ENCODE measurements at regions not wholly inside any gene's neighbourhood (a gene's known extent, or its start where the extent isn't known, plus 50 kb on each side); places are given as distances from the start of the nearest gene placed in this dataset.

DNA sequence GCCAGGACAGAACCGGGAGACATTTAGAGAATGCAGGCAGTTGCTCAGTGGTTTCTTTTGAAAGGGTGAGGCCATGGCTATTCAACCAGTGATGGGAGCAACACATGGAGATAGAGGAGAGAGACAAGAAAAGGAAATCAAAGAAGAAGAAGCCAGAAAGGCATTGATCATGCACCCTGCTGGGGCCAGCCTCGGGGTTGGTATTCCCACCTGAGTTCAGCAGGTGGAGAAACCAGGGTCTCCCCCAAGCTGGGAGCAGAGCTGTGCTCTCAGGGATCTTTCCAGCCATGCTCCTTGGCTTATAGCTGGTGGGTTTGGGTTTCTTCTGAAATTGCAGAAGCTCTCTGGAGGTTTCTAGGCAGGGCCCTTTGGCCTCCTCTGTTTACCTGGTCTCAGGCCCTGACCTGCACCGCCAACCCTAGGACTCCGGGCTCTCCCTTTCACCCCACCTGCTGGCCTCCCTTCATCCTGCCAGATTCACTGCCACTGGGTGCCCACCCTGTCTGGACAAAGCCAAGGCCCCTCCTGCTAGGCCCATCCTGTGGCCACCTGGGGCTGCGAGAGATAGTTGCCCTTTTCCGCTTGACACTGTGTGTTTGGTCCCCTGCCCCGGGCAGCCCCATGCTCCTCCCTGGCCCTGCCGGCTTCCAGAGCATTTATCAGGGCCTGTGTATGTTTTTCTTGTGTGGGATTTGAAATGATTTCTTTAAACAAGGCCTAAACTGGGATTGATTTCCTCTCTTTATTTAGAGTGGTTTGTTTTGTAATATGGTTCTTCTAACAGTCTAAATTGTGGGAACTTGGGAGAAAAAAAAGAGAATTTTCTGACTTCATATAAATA is 126.7 kb downstream of the DDX1 start:
- TF ChIP-seq, protein P1, sequence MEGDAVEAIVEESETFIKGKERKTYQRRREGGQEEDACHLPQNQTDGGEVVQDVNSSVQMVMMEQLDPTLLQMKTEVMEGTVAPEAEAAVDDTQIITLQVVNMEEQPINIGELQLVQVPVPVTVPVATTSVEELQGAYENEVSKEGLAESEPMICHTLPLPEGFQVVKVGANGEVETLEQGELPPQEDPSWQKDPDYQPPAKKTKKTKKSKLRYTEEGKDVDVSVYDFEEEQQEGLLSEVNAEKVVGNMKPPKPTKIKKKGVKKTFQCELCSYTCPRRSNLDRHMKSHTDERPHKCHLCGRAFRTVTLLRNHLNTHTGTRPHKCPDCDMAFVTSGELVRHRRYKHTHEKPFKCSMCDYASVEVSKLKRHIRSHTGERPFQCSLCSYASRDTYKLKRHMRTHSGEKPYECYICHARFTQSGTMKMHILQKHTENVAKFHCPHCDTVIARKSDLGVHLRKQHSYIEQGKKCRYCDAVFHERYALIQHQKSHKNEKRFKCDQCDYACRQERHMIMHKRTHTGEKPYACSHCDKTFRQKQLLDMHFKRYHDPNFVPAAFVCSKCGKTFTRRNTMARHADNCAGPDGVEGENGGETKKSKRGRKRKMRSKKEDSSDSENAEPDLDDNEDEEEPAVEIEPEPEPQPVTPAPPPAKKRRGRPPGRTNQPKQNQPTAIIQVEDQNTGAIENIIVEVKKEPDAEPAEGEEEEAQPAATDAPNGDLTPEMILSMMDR (IDR thresholded peaks at IDR 0.05): no peak

- TF ChIP-seq, protein P1 (IDR thresholded peaks at IDR 0.05): no peak
Observed at GRCh38 chr2:15718944-15719323, 127.3 kb downstream of the DDX1 start.

GRCh38 chr2:15719566-15720313 is 128.1 kb downstream of the DDX1 start:
- TF ChIP-seq, protein P1 (IDR thresholded peaks at IDR 0.05): no peak

- TF ChIP-seq, protein P1 (IDR thresholded peaks at IDR 0.05): no peak
Observed at GRCh38 chr2:15720561-15721307, 129.1 kb downstream of the DDX1 start.

DNA sequence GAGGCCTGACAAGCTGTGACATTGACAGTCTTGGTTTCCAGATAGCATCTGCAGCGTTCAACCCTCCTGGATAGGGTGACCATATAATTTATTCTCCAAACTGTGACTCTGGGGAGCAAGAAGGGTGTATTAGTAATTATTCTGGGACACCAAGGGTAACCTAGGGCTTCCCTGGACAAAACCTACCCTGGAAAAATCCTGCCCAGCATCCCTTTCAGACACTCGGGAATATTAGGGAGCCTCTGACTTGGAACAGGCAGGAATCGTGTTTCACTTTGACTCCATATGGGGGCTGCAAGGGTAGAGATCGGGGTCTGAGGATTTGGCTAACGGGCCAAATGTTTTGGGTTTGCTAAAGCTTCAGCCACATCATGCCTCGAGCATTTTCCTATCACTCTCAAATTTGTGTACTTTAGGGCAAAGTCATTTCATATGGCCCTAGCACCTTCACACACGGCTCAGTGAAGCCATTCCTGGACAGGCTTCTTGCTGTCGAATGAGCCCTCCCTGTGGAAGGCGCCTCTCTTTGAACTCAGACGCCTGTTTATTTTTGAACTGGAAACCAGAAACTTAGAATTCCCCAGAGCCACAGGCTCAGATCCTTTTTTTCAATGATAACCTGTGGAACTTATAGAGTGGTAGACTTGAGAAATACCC is 129.9 kb downstream of the DDX1 start:
- TF ChIP-seq, protein P1 (IDR thresholded peaks at IDR 0.05): no peak

GRCh38 chr2:15722980-15723379 is 131.3 kb downstream of the DDX1 start:
- TF ChIP-seq, protein P1 (IDR thresholded peaks at IDR 0.05): no peak

DNA sequence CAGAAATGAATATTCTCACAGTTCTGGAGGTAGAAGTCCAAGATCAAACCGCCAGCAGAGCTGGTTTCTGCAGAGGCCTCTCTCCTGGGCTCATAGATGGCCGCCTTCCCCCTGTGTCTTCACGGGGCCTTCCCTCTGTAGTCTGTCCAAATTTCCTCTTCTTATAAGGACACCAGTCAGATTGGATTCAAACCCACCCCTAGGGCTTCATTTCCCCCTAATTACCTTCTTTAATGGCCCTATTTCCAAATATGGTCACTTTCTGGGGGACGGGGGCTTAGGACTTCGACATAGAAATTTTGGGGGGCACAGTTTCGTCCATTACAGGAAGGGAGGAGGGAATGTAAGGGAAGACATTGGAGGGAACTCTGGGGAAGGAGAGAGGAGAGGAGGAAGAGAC is 132.6 kb downstream of the DDX1 start:
- TF ChIP-seq, protein P1 (IDR thresholded peaks at IDR 0.05): no peak

All from LNCAP (cell line).